SK-N-SH (cell line): ENCODE measurements at regions not wholly inside any gene's neighbourhood (a gene's known extent, or its start where the extent isn't known, plus 50 kb on each side); places are given as distances from the start of the nearest gene placed in this dataset.

Experiments
- CHD2 ChIP-seq: fragments of 150-350 bp; IDR thresholded peaks from 2 replicates; pipeline ENCODE4 v1.6.1; 2018; ENCODE audit warnings: low read length; ENCODE audit not compliant: partially characterized antibody
- EZH2phosphoT487 ChIP-seq: fragments of 200-600 bp; sonication (generic); IDR thresholded peaks from 2 replicates; pipeline ENCODE4 v1.6.1; 2017; ENCODE audit warnings: low read depth, mixed run types, mild to moderate bottlenecking, antibody characterized with exemption, moderate library complexity, borderline replicate concordance
- FOSL2 ChIP-seq: IDR thresholded peaks from 2 replicates; pipeline ENCODE4 v1.4.0; 2012; ENCODE audit warnings: low read depth, mild to moderate bottlenecking, moderate library complexity, borderline replicate concordance
- FOXJ3 ChIP-seq: sonication (generic); formaldehyde crosslinking; IDR thresholded peaks from 2 replicates; pipeline ENCODE4 v1.5.1; 2020; ENCODE audit warnings: mild to moderate bottlenecking, missing genetic modification reagents
- GABPA ChIP-seq: IDR thresholded peaks from 2 replicates; pipeline ENCODE4 v1.4.0; 2012; ENCODE audit warnings: low read depth, mild to moderate bottlenecking
- RAD21 ChIP-seq: IDR thresholded peaks from 2 replicates; pipeline ENCODE4 v1.6.1; 2012; ENCODE audit warnings: mild to moderate bottlenecking, low read length
- TF ChIP-seq, protein P1 (sequence below): fragments of 200-600 bp; sonication (generic); IDR thresholded peaks from 2 replicates; pipeline ENCODE4 v1.6.1; 2017; ENCODE audit warnings: antibody characterized with exemption, mild to moderate bottlenecking, moderate library complexity

DNA sequence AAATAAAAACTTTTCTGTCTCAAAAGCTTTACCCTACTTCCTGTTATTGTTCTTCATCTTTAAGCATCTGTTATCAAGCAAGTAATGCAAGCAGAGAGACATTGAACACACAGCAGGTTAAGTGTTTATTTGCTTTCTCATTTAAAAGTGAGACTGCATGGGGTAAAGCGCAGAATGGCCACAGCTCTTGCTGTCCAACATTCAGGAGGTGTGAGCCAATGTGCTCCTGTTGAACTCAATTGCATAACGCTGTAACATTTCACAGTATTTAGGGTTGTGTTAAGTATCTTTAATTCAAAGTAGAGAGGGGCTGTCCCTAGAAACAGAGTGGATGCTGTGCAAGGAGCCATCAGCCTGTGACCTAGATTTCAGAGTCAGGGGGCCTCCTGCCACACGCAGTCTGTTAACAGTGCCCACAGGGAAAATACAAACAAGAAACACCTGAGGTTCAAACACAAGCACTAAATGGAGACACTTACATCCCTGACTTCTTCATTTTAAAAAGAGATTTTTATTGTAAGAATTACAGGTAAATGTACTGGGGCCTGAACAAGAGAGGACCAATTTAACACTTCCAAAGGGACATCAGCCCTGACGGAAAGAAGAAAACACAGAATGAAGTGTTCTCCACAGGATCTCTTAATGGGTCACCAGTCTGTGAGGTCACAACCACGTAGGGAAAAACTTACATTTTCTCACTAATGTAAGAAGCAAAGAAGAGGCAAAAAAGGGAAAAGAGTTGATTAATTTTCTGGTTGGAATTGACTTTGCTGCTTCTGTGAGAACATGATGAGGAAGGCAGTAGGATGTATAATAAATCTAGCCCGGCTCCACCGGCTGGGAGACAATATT lies 815.1 kb downstream of the VGLL3 start:
- TF ChIP-seq, protein P1, sequence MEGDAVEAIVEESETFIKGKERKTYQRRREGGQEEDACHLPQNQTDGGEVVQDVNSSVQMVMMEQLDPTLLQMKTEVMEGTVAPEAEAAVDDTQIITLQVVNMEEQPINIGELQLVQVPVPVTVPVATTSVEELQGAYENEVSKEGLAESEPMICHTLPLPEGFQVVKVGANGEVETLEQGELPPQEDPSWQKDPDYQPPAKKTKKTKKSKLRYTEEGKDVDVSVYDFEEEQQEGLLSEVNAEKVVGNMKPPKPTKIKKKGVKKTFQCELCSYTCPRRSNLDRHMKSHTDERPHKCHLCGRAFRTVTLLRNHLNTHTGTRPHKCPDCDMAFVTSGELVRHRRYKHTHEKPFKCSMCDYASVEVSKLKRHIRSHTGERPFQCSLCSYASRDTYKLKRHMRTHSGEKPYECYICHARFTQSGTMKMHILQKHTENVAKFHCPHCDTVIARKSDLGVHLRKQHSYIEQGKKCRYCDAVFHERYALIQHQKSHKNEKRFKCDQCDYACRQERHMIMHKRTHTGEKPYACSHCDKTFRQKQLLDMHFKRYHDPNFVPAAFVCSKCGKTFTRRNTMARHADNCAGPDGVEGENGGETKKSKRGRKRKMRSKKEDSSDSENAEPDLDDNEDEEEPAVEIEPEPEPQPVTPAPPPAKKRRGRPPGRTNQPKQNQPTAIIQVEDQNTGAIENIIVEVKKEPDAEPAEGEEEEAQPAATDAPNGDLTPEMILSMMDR, result no peak
- TF ChIP-seq FOSL2, result no peak
- no peak for TF ChIP-seq GABPA
- TF ChIP-seq RAD21, result no peak
- no peak for TF ChIP-seq FOXJ3 (CRISPR knock-in tag)
- TF ChIP-seq CHD2, result no peak
- no peak for TF ChIP-seq EZH2phosphoT487
